Hindlimb muscle (tissue), 1 donor: ENCODE measurements at regions not wholly inside any gene's neighbourhood (a gene's known extent, or its start where the extent isn't known, plus 50 kb on each side); places are given as distances from the start of the nearest gene placed in this dataset.
"Not testable (repeated sequence)": the region's sequence is repeated elsewhere in the genome, so short reads cannot be mapped to it uniquely, and the experiment has no call there.

ENCODE experiments used
- DNase-seq: peaks from one replicate; pipeline ENCODE4 v3.0.0-alpha.2; 2013

- DNase-seq = no peak
Measured at GRCh38 chr2:47295131-47295980, 73.8 kb upstream of the EPCAM start.

- DNase-seq = no peak
Measured at GRCh38 chr2:47293976-47294375, 75.1 kb upstream of the EPCAM start.

- DNase-seq = no peak
Measured at GRCh38 chr2:47288864-47289263, 80.2 kb upstream of the EPCAM start.

GRCh38 chr2:47283659-47284058 lies 85.5 kb upstream of the EPCAM start:
- no peak for DNase-seq

- DNase-seq = no peak
Measured at GRCh38 chr2:47282621-47283272, 86.4 kb upstream of the EPCAM start.

GRCh38 chr2:47279525-47279924 lies 89.6 kb upstream of the EPCAM start:
- not testable (repeated sequence) for DNase-seq

- no peak for DNase-seq
Measured at GRCh38 chr2:47277987-47278386, 91.1 kb upstream of the EPCAM start.

- DNase-seq = no peak
Measured at GRCh38 chr2:47277187-47277586, 91.9 kb upstream of the EPCAM start.

- no peak for DNase-seq
Measured at GRCh38 chr2:47276061-47276460, 93.0 kb upstream of the EPCAM start.

GRCh38 chr2:47274054-47274782 lies 94.9 kb upstream of the EPCAM start:
- DNase-seq = peak; percentile 43

GRCh38 chr2:47272905-47273758 lies 96.0 kb upstream of the EPCAM start:
- no peak for DNase-seq

- peak; percentile 58 for DNase-seq
Measured at GRCh38 chr2:47272031-47272864, 95.9 kb upstream of the CALM2 start.

- no peak for DNase-seq
Measured at GRCh38 chr2:47271054-47272000, 95.0 kb upstream of the CALM2 start.

GRCh38 chr2:47270421-47270820 lies 94.1 kb upstream of the CALM2 start:
- DNase-seq = no peak

- DNase-seq = no peak
Measured at GRCh38 chr2:47269316-47270232, 93.3 kb upstream of the CALM2 start.

- DNase-seq = no peak
Measured at GRCh38 chr2:47267711-47268086, 91.4 kb upstream of the CALM2 start.

- DNase-seq = no peak
Measured at GRCh38 chr2:47266939-47267710, 90.8 kb upstream of the CALM2 start.

GRCh38 chr2:47265751-47266231 lies 89.5 kb upstream of the CALM2 start:
- DNase-seq = no peak
